HepG2 (cell line): ENCODE measurements at regions not wholly inside any gene's neighbourhood (a gene's known extent, or its start where the extent isn't known, plus 50 kb on each side); places are given as distances from the start of the nearest gene placed in this dataset.

Source experiments
- ATAC-seq: fragments of 200-7000 bp; cut with Tn5 transposase; 3 replicates; pipeline ENCODE4 v1.9.1; 2020; ENCODE audit warnings: mild to moderate bottlenecking, moderate library complexity
- BruUV-seq: library from RNA; stranded (reverse); fragments of 400-500 nt; replicated peaks from 2 replicates; lab custom pipeline; 2021; lab: Mats Ljungman, UMichigan
- CTCF ChIA-PET: fragments of 300-600 bp; formaldehyde crosslinking; extraction: SDS; loops from one replicate; lab custom pipeline; 2021; ENCODE audit warnings: low total read pairs, inconsistent platforms, low intra/inter-chr PET ratio; lab: Yijun Ruan, JAX
- POLR2A ChIA-PET: fragments of 350-600 bp; sonication (Branson Sonifier 250); formaldehyde crosslinking; loops from one replicate; lab custom pipeline; 2020; ENCODE audit warnings: antibody characterized with exemption, inconsistent platforms; lab: Yijun Ruan, JAX
- DNase-seq: peaks from one replicate; pipeline ENCODE4 v3.0.0-alpha.2; 2015; ENCODE audit warnings: low spot score
- FAIRE-seq: peaks from 3 replicates; lab custom pipeline; 2011; peaks lifted over from hg19 to GRCh38; lab: Jason Lieb, UNC
- H2AFZ ChIP-seq: one replicate; pipeline ENCODE4 v1.6.1; 2011; ENCODE audit warnings: low read length, inconsistent platforms
- H3K27ac ChIP-seq: fragments of 300-600 bp; 3 replicates; pipeline ENCODE4 v1.8.0; 2011; ENCODE audit warnings: mixed run types, mild to moderate bottlenecking, mixed read lengths, low read length, inconsistent platforms; ENCODE audit not compliant: insufficient read depth; ENCODE audit errors: extremely low read length
- H3K27me3 ChIP-seq, 2 experiments: fragments of 200-600 bp in 1 of 2; 2 replicates in 1 of 2; 3 replicates in 1 of 2; pipeline versions ENCODE4 v1.6.0 to v1.8.0; 2011; ENCODE audit warnings: low read length in 2 of 2, mild to moderate bottlenecking in 2 of 2, moderate library complexity in 2 of 2, inconsistent platforms in 1 of 2; ENCODE audit not compliant: insufficient read depth in 2 of 2, control insufficient read depth in 1 of 2
- H3K36me3 ChIP-seq, 2 experiments: fragments of 200-600 bp in 1 of 2; replicated peaks in 1 of 2; 2 replicates in 1 of 2; 3 replicates in 1 of 2; pipeline versions ENCODE4 v1.5.1 to v1.8.0; 2011; ENCODE audit warnings: low read length in 2 of 2, inconsistent platforms in 1 of 2; ENCODE audit not compliant: insufficient read depth in 2 of 2, control insufficient read depth in 1 of 2
- H3K4me1 ChIP-seq: 2 replicates; pipeline ENCODE4 v1.5.1; 2012; ENCODE audit warnings: low read length, inconsistent platforms; ENCODE audit not compliant: insufficient read depth
- H3K4me2 ChIP-seq: 2 replicates; pipeline ENCODE4 v1.6.0; 2011; ENCODE audit warnings: low read depth, low read length, inconsistent platforms
- H3K4me3 ChIP-seq, 3 experiments: fragments of 200-600 bp in 1 of 3; sonication (generic), shearing (Covaris generic) in 1 of 3; replicated peaks in 1 of 3; 2 replicates each; pipeline ENCODE4 v1.5.1; 2011 to 2016; ENCODE audit warnings: low read length in 3 of 3, inconsistent platforms in 2 of 3, low read depth in 2 of 3, mild to moderate bottlenecking in 2 of 3, control low read depth in 1 of 3, mixed read lengths in 1 of 3; ENCODE audit not compliant: insufficient read depth in 1 of 3
- H3K79me2 ChIP-seq: one replicate; pipeline ENCODE4 v1.6.1; 2011; ENCODE audit warnings: low read length, inconsistent platforms; ENCODE audit not compliant: insufficient read depth
- H3K9ac ChIP-seq: 2 replicates; pipeline ENCODE4 v1.6.0; 2011; ENCODE audit warnings: mild to moderate bottlenecking, low read depth, low read length, inconsistent platforms; ENCODE audit not compliant: insufficient read depth
- H3K9me3 ChIP-seq: 2 replicates; pipeline ENCODE4 v1.5.1; 2012; ENCODE audit warnings: mild to moderate bottlenecking, low read length
- H4K20me1 ChIP-seq: 2 replicates; pipeline ENCODE4 v1.6.0; 2011; ENCODE audit warnings: inconsistent platforms, mild to moderate bottlenecking, low read length, moderate library complexity; ENCODE audit not compliant: insufficient read depth
- FOXO1 ChIP-seq: sonication (generic); formaldehyde crosslinking; IDR thresholded peaks from 2 replicates; pipeline ENCODE4 v1.4.0; 2020; ENCODE audit warnings: missing genetic modification reagents
- HHEX ChIP-seq: IDR thresholded peaks from 2 replicates; pipeline ENCODE4 v1.6.1; 2016; ENCODE audit warnings: control low read depth
- KDM4B ChIP-seq: sonication (generic); formaldehyde crosslinking; IDR thresholded peaks from 2 replicates; pipeline ENCODE4 v1.4.0; 2020; ENCODE audit warnings: missing genetic modification reagents
- KMT2B ChIP-seq: IDR thresholded peaks from 2 replicates; pipeline ENCODE4 v1.6.1; 2016; ENCODE audit warnings: missing genetic modification reagents, missing compliant biosample characterization
- MEF2D ChIP-seq: sonication (generic); formaldehyde crosslinking; IDR thresholded peaks from 2 replicates; pipeline ENCODE4 v1.5.1; 2020; ENCODE audit warnings: mild to moderate bottlenecking, missing genetic modification reagents
- MTA1 ChIP-seq: sonication (generic); formaldehyde crosslinking; IDR thresholded peaks from 2 replicates; pipeline ENCODE4 v1.4.0; 2020; ENCODE audit warnings: missing genetic modification reagents, mild to moderate bottlenecking, borderline replicate concordance
- SALL1 ChIP-seq: sonication (generic); formaldehyde crosslinking; IDR thresholded peaks from 2 replicates; pipeline ENCODE4 v1.8.0; 2022; ENCODE audit warnings: mild to moderate bottlenecking, missing genetic modification reagents
- SETDB1 ChIP-seq: sonication (generic); formaldehyde crosslinking; IDR thresholded peaks from 2 replicates; pipeline ENCODE4 v1.5.1; 2020; ENCODE audit warnings: missing genetic modification reagents, mild to moderate bottlenecking, borderline replicate concordance
- ZNF24 ChIP-seq: fragments of 450-650 bp; IDR thresholded peaks from 2 replicates; pipeline ENCODE4 v1.6.1; 2017; ENCODE audit warnings: antibody characterized with exemption, mild to moderate bottlenecking
- ZNF263 ChIP-seq: sonication (generic); formaldehyde crosslinking; IDR thresholded peaks from 2 replicates; pipeline ENCODE4 v1.4.0; 2020; ENCODE audit warnings: missing genetic modification reagents
- ZNF674 ChIP-seq: sonication (generic); formaldehyde crosslinking; IDR thresholded peaks from 2 replicates; pipeline ENCODE4 v1.5.0; 2020; ENCODE audit warnings: low read depth, mild to moderate bottlenecking, missing genetic modification reagents
- WGBS: methylation state at CpG from one replicate; pipeline ENCODE4 v1.1.6; 2017; ENCODE audit warnings: low lambda C conversion rate; 5-methylcytosine and 5-hydroxymethylcytosine counted together
- in situ Hi-C: cut with HindIII; loops from 2 replicates; pipeline ENCODE4 v1.10.0; 2017; ENCODE audit warnings: low pct_unique_long_range_greater_than_20kb; ENCODE audit not compliant: extremely low pct_ligation_motif_present
- intact Hi-C: fragments of 100-400 bp; cut with micrococcal nuclease; formaldehyde crosslinking; loops from one replicate; pipeline ENCODE4 v1.10.0; 2022; ENCODE audit not compliant: unreplicated experiment
- TF ChIP-seq, protein P1 (sequence below): IDR thresholded peaks from 2 replicates; pipeline ENCODE4 v1.6.1; 2012; ENCODE audit warnings: inconsistent platforms
- TF ChIP-seq, protein P2 (sequence below): sonication (generic); formaldehyde crosslinking; IDR thresholded peaks from 2 replicates; pipeline ENCODE4 v1.5.0; 2020; ENCODE audit warnings: missing genetic modification reagents
- TF ChIP-seq, protein P3 (sequence below): sonication (generic); formaldehyde crosslinking; IDR thresholded peaks from 2 replicates; pipeline ENCODE4 v1.8.0; 2022; ENCODE audit warnings: mild to moderate bottlenecking, missing genetic modification reagents

DNA sequence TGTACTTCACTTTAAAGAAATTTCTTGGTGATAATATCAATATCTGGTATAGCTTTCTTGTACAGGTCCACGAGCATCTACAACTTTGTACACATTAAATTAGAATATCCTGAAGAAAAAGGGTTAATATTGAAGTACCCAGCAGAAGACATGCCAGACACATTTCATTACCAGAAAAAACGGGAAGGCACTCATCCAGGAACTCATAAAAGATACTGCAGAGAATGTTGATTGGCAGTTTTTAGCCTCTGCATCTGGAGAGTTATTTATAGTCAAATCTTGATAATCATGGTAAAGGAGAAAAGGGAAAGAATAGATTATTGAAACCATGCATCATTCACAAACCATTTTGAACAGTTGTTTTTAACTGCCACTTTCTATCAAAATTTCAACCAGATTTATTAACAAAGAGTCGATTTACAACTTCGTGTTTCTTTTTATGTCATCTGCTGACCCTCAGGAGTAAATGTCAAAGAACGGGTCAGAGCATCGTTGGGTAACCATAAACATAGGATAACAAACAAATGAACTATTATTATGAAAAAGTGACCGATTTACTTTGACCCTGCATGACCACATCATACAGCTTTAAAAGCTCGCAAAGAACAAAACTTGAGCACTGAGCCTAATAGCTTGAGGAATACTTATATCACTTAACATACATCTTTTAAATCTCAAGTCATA lies 229.2 kb upstream of the SGK1 start:
- no peaks in the 10 kb centered on the region for H4K20me1 ChIP-seq
- H3K27me3 ChIP-seq = no peaks in the 10 kb centered on the region
- intact Hi-C loops (no loop called here), in situ Hi-C loops (no loop called here)
- no TSS peak for BruUV-seq
- CTCF ChIA-PET = no interaction called here
- H3K9ac ChIP-seq = no peak overlapping the region
- 4% methylated on average over 8 of the region's 8 CpGs for WGBS
- H3K27ac ChIP-seq = no peak overlapping the region
- H3K9me3 ChIP-seq = no peaks in the 10 kb centered on the region
- POLR2A ChIA-PET = no interaction called here
- no peak overlapping the region for H3K4me3 ChIP-seq
- FAIRE-seq (no peak), DNase-seq (no peak), ATAC-seq (no peak)
- no peak overlapping the region for H2AFZ ChIP-seq
- H3K4me1 ChIP-seq = no peaks in the 10 kb centered on the region
- H3K4me2 ChIP-seq = no peak overlapping the region
- H3K79me2 ChIP-seq = no peaks in the 10 kb centered on the region
- no peaks in the 10 kb centered on the region for H3K36me3 ChIP-seq
- TF ChIP-seq MEF2D (no peak), SALL1 (CRISPR knock-in tag) (no peak), HHEX (CRISPR knock-in tag) (no peak)
- TF ChIP-seq, protein P1, sequence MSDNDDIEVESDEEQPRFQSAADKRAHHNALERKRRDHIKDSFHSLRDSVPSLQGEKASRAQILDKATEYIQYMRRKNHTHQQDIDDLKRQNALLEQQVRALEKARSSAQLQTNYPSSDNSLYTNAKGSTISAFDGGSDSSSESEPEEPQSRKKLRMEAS = no peak

DNA sequence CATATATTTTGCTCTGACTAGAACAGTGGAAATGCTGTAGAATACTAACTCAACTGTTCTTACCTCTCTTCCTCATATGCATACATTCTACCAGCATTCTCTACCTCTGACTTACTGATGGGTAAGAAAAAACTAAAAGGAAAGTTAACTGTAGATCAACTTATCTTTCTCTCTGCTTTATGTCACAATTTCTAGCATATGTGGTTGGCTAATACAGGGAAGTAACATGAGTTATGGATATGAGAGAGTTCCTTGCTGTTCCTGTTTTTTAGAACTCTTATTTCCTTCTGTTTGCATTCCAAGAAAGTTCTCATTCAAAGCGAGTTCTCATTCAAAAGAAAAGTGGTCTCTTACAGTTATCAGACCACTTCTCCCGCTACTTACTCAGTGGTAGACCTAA lies 226.8 kb upstream of the SGK1 start:
- H3K27ac ChIP-seq = no peak overlapping the region
- no peaks in the 10 kb centered on the region for H3K36me3 ChIP-seq
- ATAC-seq = no peak
- no peak for TF ChIP-seq ZNF24
- no peak for TF ChIP-seq ZNF674 (CRISPR knock-in tag)
- TF ChIP-seq KMT2B (CRISPR knock-in tag) = no peak
- TF ChIP-seq MTA1 (CRISPR knock-in tag) = no peak
- TF ChIP-seq, protein P2, sequence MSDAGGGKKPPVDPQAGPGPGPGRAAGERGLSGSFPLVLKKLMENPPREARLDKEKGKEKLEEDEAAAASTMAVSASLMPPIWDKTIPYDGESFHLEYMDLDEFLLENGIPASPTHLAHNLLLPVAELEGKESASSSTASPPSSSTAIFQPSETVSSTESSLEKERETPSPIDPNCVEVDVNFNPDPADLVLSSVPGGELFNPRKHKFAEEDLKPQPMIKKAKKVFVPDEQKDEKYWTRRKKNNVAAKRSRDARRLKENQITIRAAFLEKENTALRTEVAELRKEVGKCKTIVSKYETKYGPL (CRISPR knock-in tag) = no peak
- TF ChIP-seq, protein P3, sequence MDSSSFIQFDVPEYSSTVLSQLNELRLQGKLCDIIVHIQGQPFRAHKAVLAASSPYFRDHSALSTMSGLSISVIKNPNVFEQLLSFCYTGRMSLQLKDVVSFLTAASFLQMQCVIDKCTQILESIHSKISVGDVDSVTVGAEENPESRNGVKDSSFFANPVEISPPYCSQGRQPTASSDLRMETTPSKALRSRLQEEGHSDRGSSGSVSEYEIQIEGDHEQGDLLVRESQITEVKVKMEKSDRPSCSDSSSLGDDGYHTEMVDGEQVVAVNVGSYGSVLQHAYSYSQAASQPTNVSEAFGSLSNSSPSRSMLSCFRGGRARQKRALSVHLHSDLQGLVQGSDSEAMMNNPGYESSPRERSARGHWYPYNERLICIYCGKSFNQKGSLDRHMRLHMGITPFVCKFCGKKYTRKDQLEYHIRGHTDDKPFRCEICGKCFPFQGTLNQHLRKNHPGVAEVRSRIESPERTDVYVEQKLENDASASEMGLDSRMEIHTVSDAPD (CRISPR knock-in tag) = no peak
- no peak for TF ChIP-seq FOXO1 (CRISPR knock-in tag)
- no peak for TF ChIP-seq SETDB1
- TF ChIP-seq ZNF263 (CRISPR knock-in tag) = no peak
- TF ChIP-seq KDM4B = no peak
- no TSS peak for BruUV-seq
- H3K27me3 ChIP-seq = no peaks in the 10 kb centered on the region
- ChIA-PET CTCF (no interaction called here), POLR2A (no interaction called here)
- no peak overlapping the region for H3K9ac ChIP-seq
- 42% methylated on average over 2 of the region's 2 CpGs for WGBS
- no peaks in the 10 kb centered on the region for H3K79me2 ChIP-seq
- H3K4me2 ChIP-seq = no peak overlapping the region
- no peak overlapping the region for H3K4me3 ChIP-seq
- intact Hi-C loops (no loop called here), in situ Hi-C loops (no loop called here)
- no peak overlapping the region for H2AFZ ChIP-seq
- no peak for DNase-seq
- no peaks in the 10 kb centered on the region for H3K9me3 ChIP-seq
- H4K20me1 ChIP-seq = no peaks in the 10 kb centered on the region
- FAIRE-seq = no peak
- H3K4me1 ChIP-seq = no peaks in the 10 kb centered on the region
